Superior temporal gyrus (tissue), 1 donor: ENCODE measurements at regions not wholly inside any gene's neighbourhood (a gene's known extent, or its start where the extent isn't known, plus 50 kb on each side); places are given as distances from the start of the nearest gene placed in this dataset.
"Not testable (repeated sequence)": the region's sequence is repeated elsewhere in the genome, so short reads cannot be mapped to it uniquely, and the experiment has no call there.

Experiments used
- DNase-seq: peaks from one replicate; pipeline ENCODE4 v3.0.0-alpha.2; 2016; ENCODE audit errors: extremely low spot score

- DNase-seq = no peak
These were observed 887.5 kb upstream of the NRXN1 start for GRCh38 chr2:51919395-51919794.

DNA sequence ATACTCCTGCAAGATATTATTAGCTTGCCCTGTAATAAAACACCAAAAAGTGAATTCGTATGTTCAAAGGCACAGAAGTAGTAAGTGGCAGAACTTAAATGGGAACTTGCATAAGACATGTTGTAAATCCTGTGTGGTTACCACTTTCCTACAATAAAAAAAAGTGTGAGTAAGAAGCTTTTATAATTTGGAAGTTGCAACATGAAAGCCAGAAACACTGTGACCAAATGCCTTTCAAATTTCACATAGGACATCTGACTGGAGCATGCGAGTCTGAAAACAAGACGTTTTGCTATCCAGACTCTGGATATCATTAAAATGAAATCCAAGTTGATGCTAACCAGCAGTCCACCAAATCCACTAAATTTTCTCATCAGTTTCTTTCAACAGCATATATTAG, 886.2 kb upstream of the NRXN1 start:
- no peak for DNase-seq

DNA sequence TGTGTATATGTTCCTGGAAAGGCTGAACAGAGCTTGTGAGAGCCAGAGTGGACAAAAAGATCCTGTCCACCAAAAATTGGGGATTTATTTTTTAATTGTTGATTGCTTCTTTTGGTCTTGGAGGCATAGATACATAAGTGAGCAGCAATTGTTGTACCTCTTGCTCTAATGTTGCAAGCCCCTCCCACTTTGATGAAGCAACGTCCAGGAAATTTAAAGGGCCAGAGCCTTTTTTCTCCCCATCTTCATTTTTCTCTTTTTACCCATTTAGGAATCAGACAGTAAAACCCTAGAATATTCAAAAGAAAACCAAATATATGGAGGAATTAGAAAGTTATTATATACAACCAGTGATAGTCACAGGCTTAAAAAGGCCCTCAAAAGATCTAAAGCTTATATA, 871.8 kb upstream of the NRXN1 start:
- DNase-seq = no peak

DNA sequence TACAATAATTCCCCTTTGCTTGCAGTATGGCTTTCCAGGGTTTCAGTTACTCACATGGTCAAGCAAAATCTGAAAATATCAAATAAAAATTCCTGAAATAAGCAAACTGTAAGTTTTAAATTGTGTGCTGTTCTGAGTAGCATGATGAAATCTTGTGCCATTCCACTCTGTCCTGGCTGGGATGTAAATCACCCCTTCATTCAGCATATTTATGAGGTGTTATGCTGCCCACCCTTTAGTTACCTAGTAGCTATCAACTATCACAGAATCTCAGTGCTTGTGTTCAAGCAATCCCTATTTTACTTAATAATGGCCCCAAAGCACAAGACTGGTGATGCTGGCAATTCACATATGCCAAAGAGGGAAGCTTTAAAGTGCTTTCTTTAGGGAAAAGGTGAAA, 867.7 kb upstream of the NRXN1 start:
- DNase-seq = no peak

DNA sequence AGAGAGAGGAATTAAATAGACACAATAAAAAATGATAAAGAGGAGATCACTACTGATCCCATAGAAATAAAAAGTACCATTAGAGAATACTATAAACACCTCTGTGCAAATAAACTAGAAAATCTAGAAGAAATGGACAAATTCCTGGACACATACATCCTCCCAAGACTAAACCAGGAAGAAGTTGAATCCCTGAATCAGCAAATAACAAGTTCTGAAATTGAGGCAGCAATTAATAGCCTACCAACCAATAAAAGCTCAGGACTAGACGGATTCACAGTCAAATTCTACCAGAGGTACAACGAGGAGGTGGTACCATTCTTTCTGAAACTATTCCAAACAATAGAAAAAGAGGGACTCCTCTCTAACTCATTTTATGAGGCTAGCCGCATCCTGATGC, 862.7 kb upstream of the NRXN1 start:
- DNase-seq = not testable (repeated sequence)

GRCh38 chr2:51888120-51888519, 856.2 kb upstream of the NRXN1 start:
- DNase-seq = no peak

DNA sequence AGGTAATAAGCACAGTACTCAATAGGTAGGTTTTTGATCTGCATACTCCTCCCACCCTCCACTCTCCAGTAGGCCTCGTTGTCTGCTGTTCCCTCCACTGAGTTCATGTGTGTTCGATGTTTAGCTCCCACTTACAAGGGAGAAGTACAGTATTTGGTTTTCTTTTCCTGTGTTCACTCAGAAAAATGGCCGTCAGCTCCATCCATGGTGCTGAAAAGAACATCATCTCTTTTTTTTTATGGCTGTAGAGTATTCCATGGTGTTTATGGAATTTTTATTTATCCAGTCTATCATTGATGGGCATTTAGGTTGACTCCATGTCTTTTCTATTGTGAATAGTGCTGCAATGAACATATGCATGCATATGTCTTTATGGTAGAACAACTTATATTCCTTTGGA, 849.7 kb upstream of the NRXN1 start:
- no peak for DNase-seq

GRCh38 chr2:51880153-51880552, 848.2 kb upstream of the NRXN1 start:
- DNase-seq = no peak

DNA sequence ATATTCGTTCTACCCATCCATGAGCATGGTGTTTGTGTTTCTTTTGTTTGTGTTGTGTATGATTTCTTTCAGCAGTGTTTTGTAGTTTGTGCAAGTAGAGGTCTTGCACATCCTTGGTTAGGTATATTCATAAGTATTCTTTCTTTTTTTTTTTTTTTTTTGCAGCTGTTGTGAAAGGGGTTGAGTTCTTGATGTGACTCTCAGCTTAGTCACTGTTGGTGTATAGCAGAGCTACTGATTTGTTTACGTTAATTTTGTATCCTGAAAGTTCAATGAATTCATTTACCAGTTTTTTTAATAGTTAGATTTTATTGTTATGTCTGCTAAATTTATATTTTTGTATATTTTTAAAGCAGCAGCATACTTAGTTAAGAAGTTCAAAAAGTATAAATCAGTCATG, 834.4 kb upstream of the NRXN1 start:
- DNase-seq = no peak

- no peak for DNase-seq
These were observed 827.3 kb upstream of the NRXN1 start for GRCh38 chr2:51859260-51859659.

GRCh38 chr2:51855683-51856082, 823.8 kb upstream of the NRXN1 start:
- DNase-seq = no peak

DNA sequence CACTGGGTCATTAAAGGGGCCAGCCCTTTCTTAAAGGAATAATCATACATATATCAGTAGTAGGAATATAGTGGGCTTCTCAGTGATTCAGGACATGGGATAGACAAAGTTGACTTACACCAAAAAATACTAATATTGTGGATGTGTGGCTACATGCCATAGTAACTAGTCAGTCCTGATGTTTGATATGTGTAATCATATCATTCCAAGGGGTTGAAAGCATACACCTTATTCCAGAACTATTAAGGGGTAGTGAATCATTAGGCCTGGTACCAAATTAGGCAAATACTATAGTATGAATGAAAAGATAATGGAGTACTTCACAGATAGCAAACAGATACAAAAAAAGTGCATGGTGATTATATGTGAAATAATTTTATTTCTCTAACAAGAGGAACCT, 814.9 kb upstream of the NRXN1 start:
- no peak for DNase-seq

DNA sequence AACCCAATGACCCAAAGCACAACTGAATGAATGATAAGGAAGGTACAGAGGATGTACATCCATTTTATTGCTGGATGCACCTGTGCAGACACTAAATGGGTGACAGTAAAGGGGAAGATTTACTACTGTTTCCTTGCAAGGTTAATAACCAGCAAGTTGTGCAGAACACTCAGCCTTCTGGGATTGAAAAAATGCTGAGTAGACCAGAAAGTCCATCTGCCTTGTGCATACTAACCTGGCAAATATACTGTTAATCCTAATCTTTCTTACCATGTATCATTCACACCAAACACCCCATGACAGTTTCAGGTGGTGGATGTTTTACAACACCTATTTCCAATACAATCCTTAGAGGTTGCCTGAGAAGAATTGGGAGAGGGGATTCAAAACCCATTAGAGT, 814.1 kb upstream of the NRXN1 start:
- DNase-seq = no peak

GRCh38 chr2:51844596-51844995, 812.7 kb upstream of the NRXN1 start:
- no peak for DNase-seq

DNA sequence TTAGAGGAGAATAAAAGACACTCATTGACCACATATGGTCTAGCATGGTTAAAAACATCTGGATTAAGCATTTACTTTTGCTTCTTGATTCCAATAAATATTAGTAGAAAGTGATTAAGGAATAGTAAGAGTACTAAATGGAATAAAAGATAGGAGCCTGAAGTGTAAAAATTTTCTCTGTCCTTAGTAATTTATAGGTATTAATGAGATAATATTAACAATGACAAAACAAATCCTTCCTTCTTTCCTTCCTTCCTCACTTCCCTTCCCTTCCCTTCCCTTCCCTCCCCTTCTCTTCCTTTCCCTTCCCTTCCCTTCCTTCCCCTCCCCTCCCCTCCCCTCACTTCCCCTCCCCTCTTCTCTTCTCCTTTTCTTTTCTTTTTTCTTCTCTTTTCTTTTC, 797.5 kb upstream of the NRXN1 start:
- no peak for DNase-seq

DNA sequence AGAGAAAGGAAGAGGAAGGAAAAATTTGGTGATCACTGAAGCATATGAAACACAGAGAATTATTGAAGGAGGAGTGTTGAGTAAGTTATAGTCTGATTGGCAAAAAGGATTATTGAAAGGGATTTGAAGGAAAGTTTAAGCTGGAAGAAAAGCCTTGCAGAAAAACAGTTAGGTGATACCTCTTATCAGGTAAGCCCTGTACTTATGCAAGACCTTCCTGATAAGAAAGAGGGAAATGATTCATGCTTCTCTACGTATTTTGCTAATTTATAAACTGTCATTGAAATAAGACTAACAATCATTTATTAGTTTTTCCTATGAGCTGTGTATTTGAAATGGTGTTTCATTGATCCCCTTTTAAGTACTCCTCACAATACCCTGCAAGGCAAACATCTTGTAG, 793.9 kb upstream of the NRXN1 start:
- no peak for DNase-seq

GRCh38 chr2:51813247-51813646, 781.3 kb upstream of the NRXN1 start:
- no peak for DNase-seq

DNA sequence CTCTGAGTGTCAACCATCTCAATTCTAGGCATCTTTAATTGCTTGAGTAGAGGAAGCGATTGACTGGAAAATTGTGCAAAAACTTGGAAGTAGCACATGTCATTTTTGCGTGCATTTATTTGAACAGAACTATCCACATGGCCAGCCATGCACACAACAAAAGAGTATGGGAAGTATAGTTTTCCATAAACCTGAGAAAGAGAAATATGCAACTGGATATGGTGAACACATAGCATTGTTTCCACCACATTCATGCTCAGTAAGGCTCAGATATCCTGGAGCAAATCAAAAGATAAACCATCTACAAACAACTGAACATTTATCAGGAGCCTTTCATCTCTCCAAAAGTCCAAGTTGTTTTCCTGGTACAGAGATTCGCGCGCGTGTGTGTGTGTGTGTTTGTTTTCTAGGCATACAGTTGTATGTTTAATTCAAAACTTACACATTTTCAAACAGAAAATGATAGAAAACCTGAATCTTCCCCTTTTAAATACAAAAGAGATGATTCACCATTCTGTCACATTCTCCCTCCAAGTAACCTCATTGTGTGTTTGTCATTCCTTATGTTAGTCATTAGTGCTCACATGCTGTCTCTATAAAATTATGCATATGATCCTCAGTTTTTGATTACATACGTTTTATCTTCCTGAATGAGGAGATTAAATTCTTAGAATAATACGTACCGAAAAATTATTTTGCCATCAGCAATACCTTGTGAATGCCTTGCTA, 780.4 kb upstream of the NRXN1 start:
- no peak for DNase-seq

DNA sequence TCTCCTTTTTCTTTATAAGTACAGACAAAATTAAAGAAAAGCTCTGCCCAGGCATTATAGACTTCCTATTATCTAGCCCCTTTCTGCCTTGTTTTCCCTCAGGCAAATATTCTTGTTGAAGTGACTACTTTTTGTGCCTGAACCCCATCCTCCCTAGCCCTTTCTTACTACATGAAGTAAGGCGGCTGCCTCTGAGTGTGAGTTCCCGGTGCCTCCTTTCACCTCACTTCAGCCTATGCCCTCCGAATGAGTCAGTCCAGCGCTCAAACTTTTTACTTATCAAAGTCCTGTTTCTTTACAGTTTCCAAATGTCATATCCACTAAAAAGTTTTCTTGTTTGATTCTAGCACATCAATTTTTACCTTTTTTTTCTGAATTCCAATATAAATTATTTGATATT, 778.3 kb upstream of the NRXN1 start:
- no peak for DNase-seq

GRCh38 chr2:51807229-51807628, 775.3 kb upstream of the NRXN1 start:
- no peak for DNase-seq

GRCh38 chr2:51795248-51795888, 763.4 kb upstream of the NRXN1 start:
- DNase-seq = no peak

DNA sequence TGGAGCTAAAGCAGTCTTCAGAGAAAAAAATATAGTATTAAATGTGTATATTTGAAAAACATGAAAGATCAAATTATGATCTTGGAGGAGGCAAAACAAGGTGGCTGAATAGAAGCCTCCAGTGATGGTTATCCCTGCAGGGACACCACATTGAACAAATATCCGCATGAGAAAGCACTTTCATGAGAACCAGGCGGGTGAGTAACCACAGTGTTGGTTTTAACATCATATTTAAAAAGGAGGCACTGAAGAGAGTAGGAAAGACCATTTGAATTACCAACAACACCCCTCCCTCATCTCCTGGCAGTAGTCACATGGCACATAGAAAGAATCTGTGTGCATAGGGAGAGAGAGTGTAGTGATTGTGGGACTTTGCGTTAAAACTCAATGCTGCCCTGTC, 759.6 kb upstream of the NRXN1 start:
- no peak for DNase-seq

GRCh38 chr2:51790854-51791253, 758.9 kb upstream of the NRXN1 start:
- no peak for DNase-seq

- no peak for DNase-seq
These were observed 758.0 kb upstream of the NRXN1 start for GRCh38 chr2:51789918-51790317.
